Neural cell (in vitro differentiated cells): ENCODE measurements at regions not wholly inside any gene's neighbourhood (a gene's known extent, or its start where the extent isn't known, plus 50 kb on each side); places are given as distances from the start of the nearest gene placed in this dataset.

Experiments used
- H2AFZ ChIP-seq: fragments of 200-600, 300-800 bp; sonication (generic), shearing (Covaris generic); 2 replicates; pipeline ENCODE4 v1.6.0; 2014; ENCODE audit warnings: low read depth, mild to moderate bottlenecking, antibody characterized with exemption, low read length, moderate library complexity
- H3F3A ChIP-seq: fragments of 200-600 bp; shearing (Covaris generic); 2 replicates; pipeline ENCODE4 v1.6.1; 2016; ENCODE audit warnings: mild to moderate bottlenecking, moderate library complexity, mixed read lengths, antibody characterized with exemption, low read length; ENCODE audit not compliant: insufficient read depth, poor library complexity, severe bottlenecking
- H3K27ac ChIP-seq: fragments of 200-600, 300-800 bp; sonication (generic), shearing (Covaris generic); 2 replicates; pipeline ENCODE4 v1.5.1; 2014; ENCODE audit warnings: mild to moderate bottlenecking, low read length, moderate library complexity
- H3K27me3 ChIP-seq: fragments of 300-800, 200-600 bp; sonication (generic), shearing (Covaris generic); 2 replicates; pipeline ENCODE4 v1.6.0; 2014; ENCODE audit warnings: mild to moderate bottlenecking, low read depth, low read length, moderate library complexity; ENCODE audit not compliant: insufficient read depth
- H3K36me3 ChIP-seq: fragments of 300-800, 200-600 bp; sonication (generic), shearing (Covaris generic); 2 replicates; pipeline ENCODE4 v1.5.1; 2014; ENCODE audit warnings: mild to moderate bottlenecking, antibody characterized with exemption, low read length, moderate library complexity; ENCODE audit not compliant: insufficient read depth
- H3K4me2 ChIP-seq: fragments of 300-800, 200-600 bp; sonication (generic), shearing (Covaris generic); 2 replicates; pipeline ENCODE4 v1.6.0; 2014; ENCODE audit warnings: mild to moderate bottlenecking, low read length
- H3K4me3 ChIP-seq: fragments of 300-800, 200-600 bp; sonication (generic), shearing (Covaris generic); 2 replicates; pipeline ENCODE4 v1.5.1; 2014; ENCODE audit warnings: mild to moderate bottlenecking, low read length, moderate library complexity
- H3K79me2 ChIP-seq: fragments of 200-600 bp; shearing (Covaris generic); replicated peaks from 2 replicates; pipeline ENCODE4 v1.6.0; 2014; ENCODE audit warnings: mild to moderate bottlenecking, low read length, moderate library complexity; ENCODE audit not compliant: insufficient read depth
- H3K9ac ChIP-seq: fragments of 300-800, 200-600 bp; sonication (generic), shearing (Covaris generic); 2 replicates; pipeline ENCODE4 v1.6.1; 2016; ENCODE audit warnings: mild to moderate bottlenecking, low read length, mixed read lengths
- H3K9me2 ChIP-seq: fragments of 200-600 bp; shearing (Covaris generic); 2 replicates; pipeline ENCODE4 v1.6.1; 2016; ENCODE audit warnings: mild to moderate bottlenecking, low read length, mixed read lengths; ENCODE audit not compliant: insufficient read depth
- H3K9me3 ChIP-seq: fragments of 200-600, 300-800 bp; sonication (generic), shearing (Covaris generic); 2 replicates; pipeline ENCODE4 v1.6.1; 2016; ENCODE audit warnings: mild to moderate bottlenecking, mixed run types, low read length, moderate library complexity, mixed read lengths
- H4K20me1 ChIP-seq: fragments of 200-600 bp; shearing (Covaris generic); 2 replicates; pipeline ENCODE4 v1.6.1; 2016; ENCODE audit warnings: mild to moderate bottlenecking, mixed run types; ENCODE audit not compliant: insufficient read depth
- CTCF ChIP-seq: fragments of 450-650 bp; IDR thresholded peaks from 2 replicates; pipeline ENCODE4 v1.5.1; 2014; ENCODE audit warnings: antibody characterized with exemption, mild to moderate bottlenecking, moderate library complexity; ENCODE audit not compliant: poor library complexity, severe bottlenecking
- EP300 ChIP-seq: fragments of 450-650 bp; conservative IDR thresholded peaks from 2 replicates; pipeline ENCODE4 v1.6.1; 2014; ENCODE audit warnings: antibody characterized with exemption, mild to moderate bottlenecking, moderate library complexity; ENCODE audit not compliant: poor library complexity, severe bottlenecking
- EZH2 ChIP-seq: fragments of 200-600, 300-800 bp; shearing (Covaris generic), sonication (generic); IDR thresholded peaks from 2 replicates; pipeline ENCODE4 v1.6.1; 2014; ENCODE audit warnings: antibody characterized with exemption, low read length, borderline replicate concordance, mild to moderate bottlenecking; ENCODE audit not compliant: insufficient read depth, poor library complexity, severe bottlenecking
- MXI1 ChIP-seq: fragments of 450-650 bp; conservative IDR thresholded peaks from 2 replicates; pipeline ENCODE4 v1.6.1; 2014; ENCODE audit warnings: antibody characterized with exemption, mild to moderate bottlenecking; ENCODE audit not compliant: poor library complexity, severe bottlenecking
- POLR2AphosphoS5 ChIP-seq: IDR thresholded peaks from 2 replicates; pipeline ENCODE4 v1.6.1; 2012
- RAD21 ChIP-seq: fragments of 450-650 bp; conservative IDR thresholded peaks from 2 replicates; pipeline ENCODE4 v1.6.1; 2014; ENCODE audit warnings: antibody characterized with exemption, mild to moderate bottlenecking, moderate library complexity
- REST ChIP-seq: IDR thresholded peaks from 2 replicates; pipeline ENCODE4 v1.6.1; 2012; ENCODE audit warnings: borderline replicate concordance
- SMC3 ChIP-seq: fragments of 450-650 bp; conservative IDR thresholded peaks from 2 replicates; pipeline ENCODE4 v1.6.1; 2014; ENCODE audit warnings: antibody characterized with exemption, mild to moderate bottlenecking, moderate library complexity; ENCODE audit not compliant: poor library complexity
- TAF1 ChIP-seq: IDR thresholded peaks from 2 replicates; pipeline ENCODE4 v1.6.1; 2012; ENCODE audit warnings: low read depth

GRCh38 chr13:50374517-50374916 lies 359.3 kb downstream of the KCNRG start:
- H2AFZ ChIP-seq = no peak overlapping the region
- no peaks in the 10 kb centered on the region for H3K9me2 ChIP-seq
- no peaks in the 10 kb centered on the region for H3K9me3 ChIP-seq
- H3K27ac ChIP-seq = no peak overlapping the region
- H3K4me3 ChIP-seq = no peak overlapping the region
- TF ChIP-seq MXI1 (no peak), SMC3 (no peak)
- H3K9ac ChIP-seq = no peak overlapping the region
- H3K27me3 ChIP-seq = no peaks in the 10 kb centered on the region
- H3F3A ChIP-seq = no peaks in the 10 kb centered on the region
- H3K4me2 ChIP-seq = no peak overlapping the region
- no peaks in the 10 kb centered on the region for H4K20me1 ChIP-seq
- no peaks in the 10 kb centered on the region for H3K79me2 ChIP-seq
- no peaks in the 10 kb centered on the region for H3K36me3 ChIP-seq

GRCh38 chr13:50375792-50376191 lies 360.5 kb downstream of the KCNRG start:
- Histone ChIP-seq H4K20me1 (no peaks in the 10 kb centered on the region), H3K9me3 (no peaks in the 10 kb centered on the region), H3F3A (no peaks in the 10 kb centered on the region), H3K4me2 (no peak overlapping the region), H3K4me3 (no peak overlapping the region), H3K27me3 (no peaks in the 10 kb centered on the region), H3K79me2 (no peaks in the 10 kb centered on the region), H3K36me3 (no peaks in the 10 kb centered on the region), H3K9ac (no peak overlapping the region), H2AFZ (no peak overlapping the region), H3K9me2 (no peaks in the 10 kb centered on the region), H3K27ac (no peak overlapping the region)
- TF ChIP-seq REST (no peak), CTCF (no peak), SMC3 (no peak), POLR2AphosphoS5 (no peak), RAD21 (no peak), MXI1 (no peak), TAF1 (no peak), EZH2 (no peak), EP300 (no peak)
